HTR-8/SVneo (cell line): ENCODE measurements at regions not wholly inside any gene's neighbourhood (a gene's known extent, or its start where the extent isn't known, plus 50 kb on each side); places are given as distances from the start of the nearest gene placed in this dataset.
A peak's percentile ranks its signal among the peaks of the same experiment; 100 is the strongest.

Experiments
- DNase-seq: peaks from one replicate; pipeline ENCODE4 v3.0.0; 2011; ENCODE audit warnings: low spot score, mixed read lengths; ENCODE audit not compliant: insufficient read length
- FAIRE-seq: peaks from 2 replicates; lab custom pipeline; 2011; peaks lifted over from hg19 to GRCh38; lab: Jason Lieb, UNC

DNA sequence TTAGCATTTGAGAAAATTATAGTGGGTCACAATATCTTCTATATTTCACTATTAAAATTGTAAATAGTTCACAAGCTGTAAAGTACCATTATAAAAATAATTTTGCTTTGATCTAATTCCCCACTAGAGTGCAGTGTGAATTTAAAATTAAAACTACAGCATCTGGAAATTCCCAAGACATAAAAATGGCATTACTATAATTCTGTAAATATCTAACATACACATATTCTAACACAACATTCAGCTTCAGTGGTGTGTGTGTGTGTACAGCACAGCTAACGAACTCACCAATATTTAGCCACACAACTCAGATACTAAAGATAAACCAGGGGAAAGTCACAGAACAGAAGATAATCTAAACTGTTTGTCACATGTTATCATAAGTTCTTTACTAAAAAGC is 424.9 kb upstream of the ZNF385D start:
- DNase-seq = peak; percentile 1
- FAIRE-seq = no peak

- FAIRE-seq (no peak), DNase-seq (no peak)
Observed at GRCh38 chr3:22176911-22177310, 425.9 kb upstream of the ZNF385D start.

GRCh38 chr3:22189616-22190015 is 438.6 kb upstream of the ZNF385D start:
- DNase-seq (no peak), FAIRE-seq (no peak)

DNA sequence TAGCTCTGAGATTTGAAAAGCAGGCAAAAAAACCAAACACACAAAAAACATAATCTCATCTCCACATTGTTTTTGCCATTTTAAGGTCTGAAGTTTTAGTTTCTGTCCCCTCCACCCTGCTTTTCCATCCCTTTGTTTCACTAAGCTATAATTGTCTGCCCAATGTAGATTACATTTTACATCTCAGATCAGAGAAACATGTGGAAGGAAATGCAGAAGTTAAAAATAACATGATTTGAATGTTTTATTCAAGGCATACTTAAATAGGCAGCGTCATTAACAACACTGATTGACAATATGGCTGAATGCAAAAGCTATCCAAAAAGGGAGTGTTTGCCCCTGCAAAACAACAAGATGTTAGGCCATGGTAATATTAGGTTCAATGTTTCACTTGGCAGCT is 448.1 kb upstream of the ZNF385D start:
- FAIRE-seq = no peak
- no peak for DNase-seq

DNA sequence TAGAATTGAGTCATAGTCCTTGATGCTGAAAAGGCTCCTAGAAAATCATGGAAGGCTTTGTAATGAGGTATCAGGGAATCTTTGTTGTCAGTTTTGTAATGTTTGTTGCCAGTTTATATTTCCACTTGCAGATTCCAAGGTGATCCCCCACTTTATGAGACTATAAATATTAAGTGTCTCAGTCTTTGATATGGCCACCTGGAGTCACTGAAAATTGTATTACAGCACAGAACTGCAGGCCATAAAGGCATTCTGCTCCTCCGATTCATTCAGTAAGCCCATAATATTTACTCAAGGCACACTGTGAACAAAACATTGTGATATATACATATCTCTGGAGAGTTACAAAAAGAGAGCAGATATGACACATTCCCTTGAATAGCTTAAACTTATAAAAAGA is 457.8 kb upstream of the ZNF385D start:
- no peak for FAIRE-seq
- no peak for DNase-seq

DNA sequence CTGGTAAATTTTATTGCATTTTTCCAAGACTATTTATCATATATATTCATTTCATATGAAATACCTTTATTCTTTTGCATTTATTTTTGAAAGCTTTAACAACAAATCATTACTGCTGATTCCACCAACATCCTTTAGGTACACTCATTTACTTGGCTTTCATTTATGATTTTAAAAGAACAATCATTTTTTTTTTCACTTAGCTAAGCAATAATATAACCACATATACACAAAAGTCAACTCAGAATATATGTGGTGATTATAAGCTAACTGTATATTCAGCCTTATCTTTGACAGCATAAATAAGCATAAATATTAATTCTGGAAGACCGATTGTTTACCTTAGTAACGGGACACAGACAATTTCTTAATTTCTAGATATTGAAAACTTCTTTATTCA is 458.6 kb upstream of the ZNF385D start:
- DNase-seq (no peak), FAIRE-seq (no peak)

DNA sequence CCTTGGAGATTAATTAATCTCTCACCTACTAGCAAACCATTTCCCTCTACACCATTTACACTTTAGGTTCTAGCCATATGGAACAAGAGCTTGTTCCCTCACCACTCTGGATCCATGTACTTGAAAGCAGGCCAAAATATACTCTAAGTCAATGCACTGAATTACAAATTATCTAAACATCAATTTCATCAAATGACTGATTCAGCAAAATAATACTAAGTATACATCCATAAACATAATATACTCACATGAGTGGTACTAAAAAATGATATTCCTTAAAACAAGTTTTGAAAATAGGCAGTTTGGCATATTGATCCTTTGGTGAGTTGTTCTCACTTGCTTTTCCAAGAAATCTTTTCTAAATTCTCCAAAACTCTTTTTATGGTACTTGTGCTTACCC is 459.7 kb upstream of the ZNF385D start:
- FAIRE-seq (no peak), DNase-seq (no peak)

GRCh38 chr3:22216601-22217000 is 465.6 kb upstream of the ZNF385D start:
- no peak for FAIRE-seq

DNA sequence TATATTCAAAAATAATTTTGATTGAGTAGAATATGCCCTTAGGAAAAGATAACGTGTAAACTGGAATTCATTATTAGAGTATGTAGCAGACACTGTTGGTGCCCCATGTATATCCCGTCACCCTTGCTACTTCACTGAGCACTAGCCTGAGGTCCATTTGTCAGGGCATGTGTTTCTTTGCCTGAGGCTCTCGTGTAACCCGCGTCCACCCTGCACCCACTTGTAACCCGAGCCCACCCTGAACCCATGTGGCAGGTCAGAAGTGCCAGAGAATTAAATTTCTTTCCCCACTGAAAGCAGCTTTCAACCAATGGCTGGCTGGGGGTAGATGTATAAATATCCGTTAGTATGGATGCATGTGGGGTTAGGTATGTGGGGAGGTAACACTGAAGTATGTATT is 474.2 kb upstream of the ZNF385D start:
- FAIRE-seq = no peak

More at GRCh38 chr3:22216601-22217000, 465.6 kb upstream of the ZNF385D start:
- DNase-seq = no peak

DNA sequence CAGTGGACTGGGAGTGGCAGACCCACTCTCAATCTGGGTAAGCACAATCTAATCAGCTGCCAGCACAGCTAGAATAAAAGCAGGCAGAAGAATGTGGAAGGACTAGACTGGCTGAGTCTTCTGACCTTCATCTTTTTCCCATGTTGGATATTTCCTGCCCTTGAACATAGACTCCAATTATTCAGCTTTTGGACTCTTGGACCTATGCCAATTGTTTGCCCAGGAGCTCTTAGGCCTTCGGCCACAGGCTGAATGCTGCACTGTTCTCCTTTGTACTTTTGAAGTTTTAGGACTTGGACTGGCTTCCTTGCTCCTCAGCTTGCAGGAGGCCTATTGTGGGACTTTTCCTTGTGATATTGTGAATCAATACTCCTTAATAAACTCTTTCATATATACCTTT is 477.7 kb upstream of the ZNF385D start:
- DNase-seq (no peak), FAIRE-seq (no peak)

More for the DNA sequence above, 474.2 kb upstream of the ZNF385D start:
- no peak for DNase-seq

GRCh38 chr3:22231061-22231460 is 480.1 kb upstream of the ZNF385D start:
- DNase-seq (no peak), FAIRE-seq (no peak)

GRCh38 chr3:22236490-22237270 is 485.7 kb upstream of the ZNF385D start:
- FAIRE-seq = no peak

DNA sequence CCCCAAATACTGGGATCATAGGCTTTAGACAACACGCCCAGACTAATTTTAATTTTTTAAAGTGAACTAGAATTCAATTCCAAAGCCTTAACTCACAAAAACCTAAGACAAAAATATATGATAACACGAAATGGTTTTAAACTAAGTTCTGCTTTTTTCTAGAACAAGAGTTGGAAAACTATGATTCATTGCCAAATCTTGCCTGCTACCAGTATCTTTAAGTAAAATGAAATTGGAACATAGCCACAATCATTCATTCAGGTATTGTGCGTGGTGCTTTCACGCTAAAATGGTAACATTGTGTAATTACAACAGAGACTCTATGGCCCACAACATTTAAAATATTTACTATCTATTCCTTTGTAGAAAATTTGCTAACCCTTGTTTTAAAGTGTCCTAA is 488.0 kb upstream of the ZNF385D start:
- no peak for DNase-seq
- no peak for FAIRE-seq

More at GRCh38 chr3:22236490-22237270, 485.7 kb upstream of the ZNF385D start:
- DNase-seq = no peak

GRCh38 chr3:22241110-22241509 is 490.1 kb upstream of the ZNF385D start:
- no peak for FAIRE-seq

GRCh38 chr3:22244761-22245521 is 493.9 kb upstream of the ZNF385D start:
- DNase-seq = peak; percentile 53
- no peak for FAIRE-seq

More at GRCh38 chr3:22241110-22241509, 490.1 kb upstream of the ZNF385D start:
- no peak for DNase-seq

DNA sequence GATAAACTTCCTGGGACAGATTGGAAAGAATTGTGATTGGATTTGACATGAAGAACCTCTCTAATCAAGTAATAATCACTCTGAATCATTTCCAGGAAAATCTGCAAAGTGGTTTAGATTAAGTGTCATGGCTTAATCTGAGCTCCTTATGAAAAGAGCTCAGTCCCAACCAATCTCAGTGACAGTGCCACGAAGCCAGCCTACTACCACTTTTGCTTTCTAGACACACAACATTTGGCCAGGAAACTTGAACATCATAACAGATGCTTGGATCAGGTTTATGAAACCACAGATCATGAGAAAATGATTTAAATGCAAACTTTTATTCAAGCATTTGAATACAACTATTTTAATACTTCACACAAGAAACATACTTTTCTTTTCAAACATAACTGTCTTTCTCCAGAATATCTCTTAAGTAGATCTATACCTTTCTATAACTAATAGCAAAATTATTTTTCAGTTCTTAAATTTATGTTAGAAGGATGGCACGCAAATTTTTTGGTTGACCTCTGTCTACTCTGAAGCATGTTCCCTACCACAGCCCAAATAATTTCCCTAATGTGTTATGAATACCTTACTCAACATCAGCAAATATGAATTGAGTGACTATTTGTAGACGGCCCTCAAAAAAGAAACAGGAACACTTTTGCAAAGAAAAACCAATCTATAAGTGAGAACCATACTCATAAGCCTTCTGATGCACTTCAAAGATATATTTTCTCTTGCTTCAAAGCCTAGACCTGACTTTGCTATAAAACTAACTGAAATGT is 495.0 kb upstream of the ZNF385D start:
- FAIRE-seq (no peak), DNase-seq (no peak)

DNA sequence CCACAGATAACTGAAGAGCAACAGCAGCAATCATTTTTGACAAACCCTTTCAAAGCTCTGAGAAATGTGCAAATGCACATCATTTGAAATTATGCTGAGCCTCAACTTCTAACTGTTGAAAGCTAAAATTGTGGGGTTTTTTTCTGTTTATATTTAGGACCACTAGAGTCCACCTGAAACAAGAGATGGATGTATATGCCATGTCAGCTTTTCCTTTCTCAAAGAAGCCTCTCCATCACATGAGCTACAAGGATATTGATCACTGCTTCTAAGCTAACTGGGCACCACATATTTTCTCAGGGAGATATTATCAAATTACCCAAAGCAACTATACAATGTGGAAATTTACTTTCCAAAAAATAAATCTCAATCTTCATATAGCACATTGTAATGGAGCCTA is 498.6 kb upstream of the ZNF385D start:
- DNase-seq = no peak
- no peak for FAIRE-seq

- DNase-seq (no peak), FAIRE-seq (no peak)
Observed at GRCh38 chr3:22257252-22257651, 506.2 kb upstream of the ZNF385D start.

- DNase-seq (no peak), FAIRE-seq (no peak)
Observed at GRCh38 chr3:22262386-22262785, 511.4 kb upstream of the ZNF385D start.

DNA sequence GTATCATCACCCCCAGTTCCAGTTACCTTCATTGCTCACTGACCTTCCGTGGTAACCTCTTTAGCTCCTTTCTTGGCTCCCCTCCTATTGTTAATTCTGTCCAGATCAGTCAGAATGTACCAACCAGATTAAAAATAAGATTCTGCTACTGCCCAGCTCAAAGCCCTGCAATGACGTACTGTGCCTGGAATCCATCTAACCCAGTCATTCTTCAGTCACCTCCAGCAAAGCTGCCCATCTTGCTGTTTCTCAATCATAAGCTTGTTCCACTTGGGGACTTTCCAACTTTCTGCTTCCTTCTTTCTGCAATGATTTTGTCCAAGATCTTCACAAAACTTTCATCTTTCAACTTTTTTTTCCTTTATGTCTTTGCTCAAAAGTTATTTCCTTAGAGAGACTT is 512.0 kb upstream of the ZNF385D start:
- FAIRE-seq = no peak
- DNase-seq = peak; percentile 19

GRCh38 chr3:22265403-22265802 is 514.4 kb upstream of the ZNF385D start:
- FAIRE-seq (no peak), DNase-seq (no peak)
